ENCODE measurements at regions not wholly inside any gene's neighbourhood (a gene's known extent, or its start where the extent isn't known, plus 50 kb on each side); places are given as distances from the start of the nearest gene placed in this dataset.

DNA sequence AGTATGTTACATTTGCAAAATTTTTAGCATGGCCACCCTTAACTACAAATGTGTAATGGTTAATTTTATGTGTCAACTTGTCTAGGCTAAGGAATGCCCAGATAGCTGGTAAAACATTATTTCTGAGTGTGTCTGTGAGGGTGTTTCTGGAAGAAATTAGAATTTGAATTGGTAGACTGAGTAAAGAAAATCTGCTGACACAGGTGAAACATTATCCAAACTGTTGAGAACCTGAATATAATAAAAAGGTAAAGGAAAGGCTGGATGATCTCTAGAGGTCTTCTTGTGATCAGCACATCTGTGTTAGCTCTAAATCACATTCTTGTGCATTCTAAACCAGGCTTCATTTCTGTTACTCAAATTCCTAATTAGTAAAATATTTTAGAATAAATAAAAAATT lies 100.8 kb downstream of the UCHL5 start:
- Mint-ChIP-seq H3K4me3 (no peak overlapping the region), H3K27ac (no peak overlapping the region), H3K27me3 (ENCODE audit: low read depth) (no peaks in the 10 kb centered on the region), H3K9me3 (ENCODE audit: insufficient read depth) (no peaks in the 10 kb centered on the region), H3K4me1 (ENCODE audit: low read depth) (peaks cover 8% of the 10 kb centered on the region), H3K36me3 (ENCODE audit: low read depth) (no peaks in the 10 kb centered on the region)
- no peak for DNase-seq
- ATAC-seq, result no peak
- POLR2A ChIA-PET, result no interaction called here
- CTCF ChIA-PET, result no interaction called here

DNA sequence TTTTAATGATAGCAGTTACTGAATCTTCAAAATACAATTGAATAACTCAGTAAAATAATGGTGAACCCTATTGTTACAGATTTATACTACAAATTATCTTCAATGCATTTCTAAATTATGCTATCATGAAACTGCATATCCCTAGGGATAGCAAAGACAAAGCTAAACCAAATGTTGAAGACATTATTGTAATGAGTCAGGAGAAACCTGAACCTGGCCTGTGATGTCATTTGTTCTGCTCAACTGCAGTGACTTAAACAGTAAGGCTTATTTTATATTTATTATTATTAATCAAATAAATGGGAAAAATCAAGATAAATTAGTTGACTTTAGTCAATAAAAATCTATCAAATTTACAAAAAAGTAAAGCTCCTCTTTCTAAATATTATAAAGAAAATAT lies 100.3 kb downstream of the UCHL5 start:
- Mint-ChIP-seq H3K9me3 (ENCODE audit: insufficient read depth) (no peaks in the 10 kb centered on the region), H3K27me3 (ENCODE audit: low read depth) (no peaks in the 10 kb centered on the region), H3K27ac (no peak overlapping the region), H3K36me3 (ENCODE audit: low read depth) (no peaks in the 10 kb centered on the region), H3K4me1 (ENCODE audit: low read depth) (peaks cover 8% of the 10 kb centered on the region), H3K4me3 (no peak overlapping the region)
- CTCF ChIA-PET, result no interaction called here
- DNase-seq, result no peak
- no peak for ATAC-seq
- POLR2A ChIA-PET, result no interaction called here

DNA sequence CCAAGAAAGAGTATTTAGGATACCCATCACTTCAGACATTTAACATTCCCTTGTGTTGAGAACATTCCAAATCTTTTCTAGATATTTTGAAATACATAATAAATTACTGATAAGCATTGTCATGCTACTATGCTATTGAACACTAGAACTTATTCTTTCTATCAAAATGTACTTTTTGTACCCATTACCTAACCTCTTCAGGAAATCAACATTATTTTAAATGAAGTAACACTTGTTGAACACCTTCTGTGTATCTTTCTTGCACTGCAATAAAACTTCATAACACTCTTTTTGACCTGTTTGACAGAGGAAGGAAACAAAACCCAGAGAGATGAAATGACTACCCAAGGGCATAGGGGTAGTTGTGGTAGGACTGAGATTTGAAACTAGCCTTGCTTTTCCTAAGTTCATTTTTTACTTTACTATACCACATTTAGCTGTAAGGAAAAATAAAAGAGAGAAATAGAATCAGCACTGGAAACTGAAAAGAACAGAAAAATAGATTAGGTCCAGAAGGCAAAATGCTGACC lies 99.4 kb downstream of the UCHL5 start:
- ChIA-PET POLR2A (no interaction called here), CTCF (no interaction called here)
- H3K4me1 Mint-ChIP-seq (ENCODE audit: low read depth), result peaks cover 8% of the 10 kb centered on the region
- H3K36me3 Mint-ChIP-seq (ENCODE audit: low read depth), result no peaks in the 10 kb centered on the region
- DNase-seq (no peak), ATAC-seq (no peak)
- no peaks in the 10 kb centered on the region for H3K27me3 Mint-ChIP-seq (ENCODE audit: low read depth)
- no peak overlapping the region for H3K27ac Mint-ChIP-seq
- H3K9me3 Mint-ChIP-seq (ENCODE audit: insufficient read depth), result no peaks in the 10 kb centered on the region
- no peak overlapping the region for H3K4me3 Mint-ChIP-seq

All from activated CD8-positive, alpha-beta T cell treated with anti-CD3 and anti-CD28 coated beads, Interleukin-2, amount 10 ng/mL, durations not matched to agents 7 days and 5 days (primary cell).